ENCODE measurements at regions not wholly inside any gene's neighbourhood (a gene's known extent, or its start where the extent isn't known, plus 50 kb on each side); places are given as distances from the start of the nearest gene placed in this dataset.

DNA sequence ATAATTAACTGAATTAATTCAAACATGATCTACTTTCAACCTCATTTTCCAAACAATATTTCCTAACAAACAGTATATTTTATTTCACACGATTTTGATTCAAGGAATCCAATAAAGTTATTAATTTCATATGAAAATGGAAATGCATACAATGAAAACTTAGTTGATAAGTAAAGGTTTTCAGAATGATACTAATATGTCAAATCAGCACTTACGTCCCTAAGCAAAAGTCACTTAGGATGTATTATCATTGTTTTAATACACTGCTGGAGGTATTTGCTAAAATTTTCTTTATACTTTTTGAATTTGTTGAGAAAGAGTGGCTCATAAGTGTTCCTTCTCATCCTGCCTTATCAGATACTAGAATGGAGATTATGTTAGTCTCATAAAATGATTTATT, 266.8 kb upstream of the PUDP start:
- no peak overlapping the region for H3K9ac ChIP-seq (ENCODE audit: low read depth in 1 of 2, low read length in 2 of 2)
- H3K36me3 ChIP-seq (ENCODE audit: control insufficient read depth in 2 of 2, insufficient read depth in 2 of 2, low read length in 2 of 2): no peaks in the 10 kb centered on the region
- H3K9me3 ChIP-seq (ENCODE audit: control insufficient read depth in 2 of 2, low read length in 2 of 2): no peaks in the 10 kb centered on the region
- no peaks in the 10 kb centered on the region for H3K4me1 ChIP-seq (ENCODE audit: control insufficient read depth in 2 of 2, insufficient read depth in 2 of 2, low read length in 2 of 2)
- H3K27me3 ChIP-seq (ENCODE audit: control insufficient read depth in 2 of 2, insufficient read depth in 2 of 2, low read length in 2 of 2): no peaks in the 10 kb centered on the region
- no peak overlapping the region for H3K27ac ChIP-seq (ENCODE audit: low read depth in 2 of 2, low read length in 2 of 2)
- H3K4me3 ChIP-seq (ENCODE audit: low read length in 2 of 2): no peak overlapping the region

DNA sequence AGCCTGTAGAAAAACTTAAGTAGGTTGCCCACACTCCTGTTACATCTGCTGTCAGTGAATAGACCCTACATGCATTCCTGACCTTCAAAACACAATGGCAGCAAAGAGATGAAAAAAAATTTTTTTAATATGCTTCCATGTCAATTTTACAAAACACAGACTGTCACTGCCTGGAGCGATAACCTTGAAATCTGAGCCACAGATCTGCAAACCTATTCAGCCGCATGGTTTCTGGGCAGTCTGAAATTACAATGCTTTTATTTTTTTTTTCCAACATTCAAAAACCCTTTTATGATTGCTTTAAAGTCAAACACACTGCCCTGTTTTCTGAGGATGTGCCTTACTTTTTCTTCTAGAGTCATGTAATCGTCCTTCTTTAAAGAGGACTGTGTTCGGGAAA, 264.9 kb upstream of the PUDP start:
- Histone ChIP-seq H3K9me3 (ENCODE audit: control insufficient read depth in 2 of 2, low read length in 2 of 2) (no peaks in the 10 kb centered on the region), H3K4me3 (ENCODE audit: low read length in 2 of 2) (no peak overlapping the region), H3K4me1 (ENCODE audit: control insufficient read depth in 2 of 2, insufficient read depth in 2 of 2, low read length in 2 of 2) (no peaks in the 10 kb centered on the region), H3K27ac (ENCODE audit: low read depth in 2 of 2, low read length in 2 of 2) (no peak overlapping the region), H3K9ac (ENCODE audit: low read depth in 1 of 2, low read length in 2 of 2) (no peak overlapping the region), H3K27me3 (ENCODE audit: control insufficient read depth in 2 of 2, insufficient read depth in 2 of 2, low read length in 2 of 2) (no peaks in the 10 kb centered on the region), H3K36me3 (ENCODE audit: control insufficient read depth in 2 of 2, insufficient read depth in 2 of 2, low read length in 2 of 2) (no peaks in the 10 kb centered on the region)

DNA sequence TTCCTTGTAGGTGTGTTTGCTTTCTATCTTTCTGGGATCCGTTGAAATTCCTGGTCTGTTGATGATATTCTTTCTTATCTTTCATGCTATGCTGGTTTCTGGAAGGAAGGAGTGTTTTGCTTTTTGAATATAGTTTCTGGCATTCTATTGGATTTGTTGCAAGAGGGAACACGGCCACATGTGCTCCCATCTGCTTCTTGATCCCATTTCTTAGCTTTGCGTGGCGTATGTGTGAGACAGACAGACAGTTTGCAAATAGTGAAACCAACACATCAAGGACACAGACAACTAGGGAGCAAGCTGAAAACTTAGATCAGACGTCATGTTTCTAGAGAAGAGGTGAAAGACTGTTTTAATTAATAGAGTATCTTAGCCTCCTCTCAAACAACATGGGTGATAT, 261.9 kb upstream of the PUDP start:
- Histone ChIP-seq H3K9me3 (ENCODE audit: control insufficient read depth in 2 of 2, low read length in 2 of 2) (no peaks in the 10 kb centered on the region), H3K4me3 (ENCODE audit: low read length in 2 of 2) (no peak overlapping the region), H3K27ac (ENCODE audit: low read depth in 2 of 2, low read length in 2 of 2) (no peak overlapping the region), H3K36me3 (ENCODE audit: control insufficient read depth in 2 of 2, insufficient read depth in 2 of 2, low read length in 2 of 2) (no peaks in the 10 kb centered on the region), H3K9ac (ENCODE audit: low read depth in 1 of 2, low read length in 2 of 2) (no peak overlapping the region), H3K4me1 (ENCODE audit: control insufficient read depth in 2 of 2, insufficient read depth in 2 of 2, low read length in 2 of 2) (no peaks in the 10 kb centered on the region), H3K27me3 (ENCODE audit: control insufficient read depth in 2 of 2, insufficient read depth in 2 of 2, low read length in 2 of 2) (no peaks in the 10 kb centered on the region)

DNA sequence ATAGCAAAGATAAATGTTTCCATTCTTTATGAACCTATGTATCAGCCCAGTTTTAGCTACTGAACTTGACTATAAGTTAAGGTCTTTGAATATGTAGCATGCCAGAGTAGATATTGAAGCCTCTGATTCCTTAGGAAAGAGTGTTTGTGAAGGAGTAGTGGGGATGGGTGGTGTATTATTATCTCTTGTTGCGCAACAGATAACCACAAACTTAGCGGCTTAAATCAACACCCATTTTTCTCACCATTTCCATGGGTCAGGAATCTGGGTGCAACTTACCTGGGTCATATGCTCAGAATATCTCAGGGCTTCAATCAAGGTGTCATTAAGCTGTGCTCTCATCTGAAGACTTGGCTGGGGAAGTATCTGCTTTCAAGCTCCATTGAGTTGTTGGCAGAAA, 251.4 kb upstream of the PUDP start:
- H3K4me1 ChIP-seq (ENCODE audit: control insufficient read depth in 2 of 2, insufficient read depth in 2 of 2, low read length in 2 of 2): no peaks in the 10 kb centered on the region
- H3K9ac ChIP-seq (ENCODE audit: low read depth in 1 of 2, low read length in 2 of 2): no peak overlapping the region
- no peaks in the 10 kb centered on the region for H3K27me3 ChIP-seq (ENCODE audit: control insufficient read depth in 2 of 2, insufficient read depth in 2 of 2, low read length in 2 of 2)
- no peaks in the 10 kb centered on the region for H3K9me3 ChIP-seq (ENCODE audit: control insufficient read depth in 2 of 2, low read length in 2 of 2)
- H3K36me3 ChIP-seq (ENCODE audit: control insufficient read depth in 2 of 2, insufficient read depth in 2 of 2, low read length in 2 of 2): no peaks in the 10 kb centered on the region
- H3K4me3 ChIP-seq (ENCODE audit: low read length in 2 of 2): no peak overlapping the region
- H3K27ac ChIP-seq (ENCODE audit: low read depth in 2 of 2, low read length in 2 of 2): no peak overlapping the region

DNA sequence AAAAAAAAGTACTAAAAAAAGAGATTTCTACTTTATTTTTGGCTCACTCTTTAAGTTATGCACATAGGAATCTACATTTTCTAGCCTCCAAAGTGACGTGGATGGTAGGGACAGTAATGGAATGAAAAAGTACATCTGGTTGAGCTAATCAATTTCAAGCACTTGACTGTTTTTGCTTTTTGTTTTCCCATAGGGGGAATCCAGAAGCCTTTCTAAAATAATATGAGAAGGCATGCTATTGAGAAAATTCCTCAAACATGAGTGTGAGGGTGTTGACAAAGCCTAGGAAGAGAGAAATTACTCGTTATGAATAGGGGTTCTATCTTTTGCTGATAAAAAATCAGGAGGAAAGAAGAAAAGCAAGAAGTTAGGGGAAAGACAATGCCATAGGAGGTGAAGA, 242.5 kb upstream of the PUDP start:
- H3K27me3 ChIP-seq (ENCODE audit: control insufficient read depth in 2 of 2, insufficient read depth in 2 of 2, low read length in 2 of 2): no peaks in the 10 kb centered on the region

DNA sequence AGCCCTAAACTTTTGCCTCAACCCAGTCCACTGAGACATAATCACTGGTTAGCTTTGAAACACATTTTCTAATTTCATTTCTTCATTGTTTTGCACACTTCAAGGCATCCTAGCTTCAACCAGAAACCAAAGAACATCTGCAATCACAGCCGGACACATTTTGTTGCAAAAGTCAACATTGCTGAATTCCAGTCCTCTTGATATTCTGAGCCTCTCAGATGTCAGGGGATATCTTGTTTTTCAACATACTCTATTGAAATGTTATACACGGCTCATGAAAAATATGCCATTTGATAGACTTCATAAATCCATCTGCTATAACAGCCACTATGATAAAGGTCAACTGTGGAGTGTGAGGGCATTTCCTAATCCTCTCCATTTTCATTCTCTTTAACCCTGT, 241.6 kb upstream of the PUDP start:
- no peaks in the 10 kb centered on the region for H3K27me3 ChIP-seq (ENCODE audit: control insufficient read depth in 2 of 2, insufficient read depth in 2 of 2, low read length in 2 of 2)
- no peaks in the 10 kb centered on the region for H3K9me3 ChIP-seq (ENCODE audit: control insufficient read depth in 2 of 2, low read length in 2 of 2)
- H3K4me1 ChIP-seq (ENCODE audit: control insufficient read depth in 2 of 2, insufficient read depth in 2 of 2, low read length in 2 of 2): no peaks in the 10 kb centered on the region
- no peak overlapping the region for H3K27ac ChIP-seq (ENCODE audit: low read depth in 2 of 2, low read length in 2 of 2)
- no peak overlapping the region for H3K4me3 ChIP-seq (ENCODE audit: low read length in 2 of 2)
- H3K36me3 ChIP-seq (ENCODE audit: control insufficient read depth in 2 of 2, insufficient read depth in 2 of 2, low read length in 2 of 2): no peaks in the 10 kb centered on the region
- no peak overlapping the region for H3K9ac ChIP-seq (ENCODE audit: low read depth in 1 of 2, low read length in 2 of 2)

More for the DNA sequence above, 242.5 kb upstream of the PUDP start:
- H3K9me3 ChIP-seq (ENCODE audit: control insufficient read depth in 2 of 2, low read length in 2 of 2): no peaks in the 10 kb centered on the region
- H3K4me3 ChIP-seq (ENCODE audit: low read length in 2 of 2): no peak overlapping the region
- no peaks in the 10 kb centered on the region for H3K36me3 ChIP-seq (ENCODE audit: control insufficient read depth in 2 of 2, insufficient read depth in 2 of 2, low read length in 2 of 2)
- H3K4me1 ChIP-seq (ENCODE audit: control insufficient read depth in 2 of 2, insufficient read depth in 2 of 2, low read length in 2 of 2): no peaks in the 10 kb centered on the region
- no peak overlapping the region for H3K27ac ChIP-seq (ENCODE audit: low read depth in 2 of 2, low read length in 2 of 2)
- no peak overlapping the region for H3K9ac ChIP-seq (ENCODE audit: low read depth in 1 of 2, low read length in 2 of 2)

DNA sequence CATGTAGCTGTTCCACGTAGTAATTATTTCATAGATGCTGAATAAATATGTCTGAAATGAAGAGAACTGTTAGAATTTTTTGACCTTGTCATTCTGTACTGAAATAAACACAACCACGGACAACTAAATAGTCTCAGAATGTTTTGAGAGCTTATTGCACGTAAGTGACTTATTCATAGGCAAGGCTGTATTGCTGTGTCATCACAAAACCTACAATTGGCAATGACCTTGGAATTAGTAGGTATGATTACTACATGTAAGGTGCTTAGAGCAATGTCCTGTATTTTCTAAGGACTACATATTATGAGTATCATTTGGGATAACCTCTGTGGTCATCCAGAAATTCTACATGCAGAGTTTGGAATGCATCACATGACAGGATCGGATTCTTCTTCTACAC, 237.2 kb upstream of the PUDP start:
- Histone ChIP-seq H3K36me3 (ENCODE audit: control insufficient read depth in 2 of 2, insufficient read depth in 2 of 2, low read length in 2 of 2) (no peaks in the 10 kb centered on the region), H3K9me3 (ENCODE audit: control insufficient read depth in 2 of 2, low read length in 2 of 2) (no peaks in the 10 kb centered on the region), H3K27ac (ENCODE audit: low read depth in 2 of 2, low read length in 2 of 2) (no peak overlapping the region), H3K4me1 (ENCODE audit: control insufficient read depth in 2 of 2, insufficient read depth in 2 of 2, low read length in 2 of 2) (no peaks in the 10 kb centered on the region), H3K4me3 (ENCODE audit: low read length in 2 of 2) (no peak overlapping the region), H3K27me3 (ENCODE audit: control insufficient read depth in 2 of 2, insufficient read depth in 2 of 2, low read length in 2 of 2) (no peaks in the 10 kb centered on the region), H3K9ac (ENCODE audit: low read depth in 1 of 2, low read length in 2 of 2) (no peak overlapping the region)

DNA sequence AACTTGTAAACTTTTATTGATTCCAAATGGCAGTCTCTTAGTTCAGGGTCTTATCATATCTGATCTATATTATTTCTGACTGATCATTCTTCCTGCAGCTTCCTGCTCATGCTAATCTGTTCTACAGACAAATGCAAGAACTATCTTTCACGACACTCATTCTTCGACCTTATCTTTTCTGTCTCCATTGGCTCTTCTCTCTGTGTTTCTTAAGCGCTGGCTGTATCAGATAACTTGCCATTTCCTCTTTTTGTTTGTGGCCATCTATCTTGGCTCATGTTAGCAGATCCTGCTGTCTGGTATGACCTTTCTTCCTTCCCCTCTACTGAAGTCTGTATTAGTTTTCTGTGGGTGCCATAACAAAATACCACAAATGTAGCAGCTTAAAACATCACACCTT, 230.5 kb upstream of the PUDP start:
- no peak overlapping the region for H3K27ac ChIP-seq (ENCODE audit: low read depth in 2 of 2, low read length in 2 of 2)
- no peaks in the 10 kb centered on the region for H3K36me3 ChIP-seq (ENCODE audit: control insufficient read depth in 2 of 2, insufficient read depth in 2 of 2, low read length in 2 of 2)
- no peaks in the 10 kb centered on the region for H3K9me3 ChIP-seq (ENCODE audit: control insufficient read depth in 2 of 2, low read length in 2 of 2)
- H3K9ac ChIP-seq (ENCODE audit: low read depth in 1 of 2, low read length in 2 of 2): no peak overlapping the region
- no peaks in the 10 kb centered on the region for H3K27me3 ChIP-seq (ENCODE audit: control insufficient read depth in 2 of 2, insufficient read depth in 2 of 2, low read length in 2 of 2)
- H3K4me1 ChIP-seq (ENCODE audit: control insufficient read depth in 2 of 2, insufficient read depth in 2 of 2, low read length in 2 of 2): no peaks in the 10 kb centered on the region
- H3K4me3 ChIP-seq (ENCODE audit: low read length in 2 of 2): no peak overlapping the region

DNA sequence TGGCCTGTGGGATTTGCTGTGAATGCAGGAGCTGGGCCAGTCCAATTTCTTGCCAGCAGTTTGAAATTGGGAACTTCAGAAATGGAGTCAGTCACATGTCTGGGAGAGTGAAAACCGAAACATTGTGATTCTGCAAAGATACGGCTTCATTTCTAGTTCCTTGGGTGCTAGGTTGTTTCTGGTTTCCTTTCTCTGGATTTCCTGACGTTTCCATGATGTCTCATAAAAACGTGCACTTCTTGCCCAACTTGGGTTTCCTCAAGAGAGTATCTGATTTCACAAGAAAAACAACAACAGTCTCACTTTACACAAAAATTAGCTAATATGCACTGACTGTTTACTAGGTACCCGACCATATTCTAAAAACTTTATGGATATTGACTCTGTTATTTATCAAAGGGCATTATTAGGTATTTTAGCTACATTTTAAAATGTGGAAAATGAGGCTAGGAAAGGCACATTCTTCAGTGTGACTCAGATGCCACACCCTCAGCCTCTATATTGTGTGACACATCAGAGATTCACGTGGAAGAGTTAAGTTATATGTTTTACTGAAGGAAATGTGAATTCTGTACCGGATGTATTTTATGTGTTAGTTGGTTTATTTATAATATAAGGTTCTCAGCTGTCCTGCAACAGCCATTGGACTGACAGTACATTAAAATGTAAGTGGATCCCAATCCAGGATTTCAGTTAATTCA, 225.0 kb upstream of the PUDP start:
- Histone ChIP-seq H3K36me3 (ENCODE audit: control insufficient read depth in 2 of 2, insufficient read depth in 2 of 2, low read length in 2 of 2) (no peaks in the 10 kb centered on the region), H3K27ac (ENCODE audit: low read depth in 2 of 2, low read length in 2 of 2) (no peak overlapping the region), H3K9ac (ENCODE audit: low read depth in 1 of 2, low read length in 2 of 2) (no peak overlapping the region), H3K27me3 (ENCODE audit: control insufficient read depth in 2 of 2, insufficient read depth in 2 of 2, low read length in 2 of 2) (no peaks in the 10 kb centered on the region), H3K4me1 (ENCODE audit: control insufficient read depth in 2 of 2, insufficient read depth in 2 of 2, low read length in 2 of 2) (no peaks in the 10 kb centered on the region), H3K4me3 (ENCODE audit: low read length in 2 of 2) (no peak overlapping the region), H3K9me3 (ENCODE audit: control insufficient read depth in 2 of 2, low read length in 2 of 2) (no peaks in the 10 kb centered on the region)

DNA sequence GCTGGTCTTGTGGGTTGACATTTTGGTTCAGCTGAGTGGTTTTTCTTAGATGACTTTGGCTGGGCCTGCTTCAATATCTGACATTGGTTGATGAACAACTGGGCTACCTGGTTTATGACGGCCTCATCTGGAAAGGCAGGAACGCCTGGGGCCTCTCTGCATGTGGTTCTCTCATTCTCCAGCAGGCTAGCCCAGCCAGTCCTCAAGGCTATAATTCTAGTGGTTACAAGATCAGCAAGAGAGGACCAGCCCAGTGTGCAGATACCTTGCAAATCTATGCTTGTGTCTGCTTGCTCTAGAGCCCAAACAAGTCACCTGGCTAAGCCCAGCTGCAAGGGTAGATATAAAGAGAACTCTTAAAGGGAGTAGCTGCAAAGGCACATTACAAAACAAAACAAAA, 214.2 kb upstream of the PUDP start:
- Histone ChIP-seq H3K27me3 (ENCODE audit: control insufficient read depth in 2 of 2, insufficient read depth in 2 of 2, low read length in 2 of 2) (no peaks in the 10 kb centered on the region), H3K36me3 (ENCODE audit: control insufficient read depth in 2 of 2, insufficient read depth in 2 of 2, low read length in 2 of 2) (no peaks in the 10 kb centered on the region), H3K9ac (ENCODE audit: low read depth in 1 of 2, low read length in 2 of 2) (no peak overlapping the region)

DNA sequence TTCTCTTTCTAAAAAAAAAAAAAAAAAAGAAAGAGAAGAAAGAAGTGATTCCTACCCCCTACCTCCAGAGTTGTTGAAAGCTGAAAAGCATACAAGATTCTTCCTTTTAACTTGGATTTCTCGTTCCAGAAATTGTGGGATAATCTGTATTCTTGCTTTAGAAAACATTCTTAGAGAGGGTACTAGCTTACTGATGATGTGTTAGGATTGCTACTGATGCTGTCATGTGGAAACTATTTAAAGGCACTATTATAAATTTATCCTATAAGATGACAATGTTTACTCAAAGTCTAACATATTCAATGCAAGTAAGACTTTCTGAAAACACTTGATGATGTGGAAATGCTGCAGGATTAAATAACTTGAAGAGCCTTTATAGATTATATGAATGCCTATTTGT, 204.0 kb upstream of the PUDP start:
- Histone ChIP-seq H3K9me3 (ENCODE audit: control insufficient read depth in 2 of 2, low read length in 2 of 2) (no peaks in the 10 kb centered on the region), H3K27me3 (ENCODE audit: control insufficient read depth in 2 of 2, insufficient read depth in 2 of 2, low read length in 2 of 2) (no peaks in the 10 kb centered on the region), H3K27ac (ENCODE audit: low read depth in 2 of 2, low read length in 2 of 2) (no peak overlapping the region), H3K36me3 (ENCODE audit: control insufficient read depth in 2 of 2, insufficient read depth in 2 of 2, low read length in 2 of 2) (no peaks in the 10 kb centered on the region), H3K4me3 (ENCODE audit: low read length in 2 of 2) (no peak overlapping the region), H3K9ac (ENCODE audit: low read depth in 1 of 2, low read length in 2 of 2) (no peak overlapping the region), H3K4me1 (ENCODE audit: control insufficient read depth in 2 of 2, insufficient read depth in 2 of 2, low read length in 2 of 2) (no peaks in the 10 kb centered on the region)

More for the DNA sequence above, 214.2 kb upstream of the PUDP start:
- Histone ChIP-seq H3K27ac (ENCODE audit: low read depth in 2 of 2, low read length in 2 of 2) (no peak overlapping the region), H3K4me3 (ENCODE audit: low read length in 2 of 2) (no peak overlapping the region), H3K4me1 (ENCODE audit: control insufficient read depth in 2 of 2, insufficient read depth in 2 of 2, low read length in 2 of 2) (no peaks in the 10 kb centered on the region), H3K9me3 (ENCODE audit: control insufficient read depth in 2 of 2, low read length in 2 of 2) (no peaks in the 10 kb centered on the region)
